ENCODE measurements at regions not wholly inside any gene's neighbourhood (a gene's known extent, or its start where the extent isn't known, plus 50 kb on each side); places are given as distances from the start of the nearest gene placed in this dataset.

- TF ChIP-seq CTCF (IDR thresholded peaks at IDR 0.05; ENCODE audit: poor library complexity) (no peak), EZH2 (IDR thresholded peaks at IDR 0.05; ENCODE audit: borderline replicate concordance) (no peak), EZH2phosphoT487 (IDR thresholded peaks at IDR 0.05; ENCODE audit: low read depth, severe bottlenecking, unreplicated experiment) (no peak)
Measured at GRCh38 chr18:55031979-55032378, 72.7 kb upstream of the CCDC68 start.
